HL-60 (cell line): ENCODE measurements at regions not wholly inside any gene's neighbourhood (a gene's known extent, or its start where the extent isn't known, plus 50 kb on each side); places are given as distances from the start of the nearest gene placed in this dataset.

Experiments
- GABPA ChIP-seq: IDR thresholded peaks from 2 replicates; pipeline ENCODE4 v1.6.1; 2012; ENCODE audit warnings: low read depth
- POLR2AphosphoS5 ChIP-seq: IDR thresholded peaks from 2 replicates; pipeline ENCODE4 v1.6.1; 2012; ENCODE audit warnings: low read depth
- TF ChIP-seq, protein P1 (sequence below): IDR thresholded peaks from one replicate; pipeline ENCODE4 v1.5.1; 2011; ENCODE audit warnings: low read length, control low read depth, inconsistent platforms; ENCODE audit not compliant: insufficient read depth

DNA sequence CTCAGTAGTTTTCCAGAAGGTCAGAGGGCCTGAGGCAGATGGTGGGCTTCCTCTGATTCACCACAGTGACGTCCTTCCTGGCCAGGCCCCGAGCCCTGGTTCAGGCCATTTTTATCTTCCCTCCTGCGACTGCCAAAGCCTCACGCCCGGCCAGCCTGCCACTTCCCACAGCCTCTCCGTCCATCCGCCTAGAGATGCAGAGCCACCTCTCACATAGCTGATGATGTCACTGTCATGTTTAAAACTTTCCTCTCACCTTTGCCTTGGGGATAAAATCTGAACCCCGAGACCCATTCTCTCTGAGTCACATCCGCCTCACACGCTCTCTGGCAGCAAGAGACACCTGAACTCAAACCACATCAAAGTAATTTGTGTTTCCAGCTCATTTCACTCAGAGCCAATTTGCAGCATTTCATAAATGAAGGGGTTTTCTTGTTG is 175.3 kb downstream of the QDPR start:
- TF ChIP-seq, protein P1, sequence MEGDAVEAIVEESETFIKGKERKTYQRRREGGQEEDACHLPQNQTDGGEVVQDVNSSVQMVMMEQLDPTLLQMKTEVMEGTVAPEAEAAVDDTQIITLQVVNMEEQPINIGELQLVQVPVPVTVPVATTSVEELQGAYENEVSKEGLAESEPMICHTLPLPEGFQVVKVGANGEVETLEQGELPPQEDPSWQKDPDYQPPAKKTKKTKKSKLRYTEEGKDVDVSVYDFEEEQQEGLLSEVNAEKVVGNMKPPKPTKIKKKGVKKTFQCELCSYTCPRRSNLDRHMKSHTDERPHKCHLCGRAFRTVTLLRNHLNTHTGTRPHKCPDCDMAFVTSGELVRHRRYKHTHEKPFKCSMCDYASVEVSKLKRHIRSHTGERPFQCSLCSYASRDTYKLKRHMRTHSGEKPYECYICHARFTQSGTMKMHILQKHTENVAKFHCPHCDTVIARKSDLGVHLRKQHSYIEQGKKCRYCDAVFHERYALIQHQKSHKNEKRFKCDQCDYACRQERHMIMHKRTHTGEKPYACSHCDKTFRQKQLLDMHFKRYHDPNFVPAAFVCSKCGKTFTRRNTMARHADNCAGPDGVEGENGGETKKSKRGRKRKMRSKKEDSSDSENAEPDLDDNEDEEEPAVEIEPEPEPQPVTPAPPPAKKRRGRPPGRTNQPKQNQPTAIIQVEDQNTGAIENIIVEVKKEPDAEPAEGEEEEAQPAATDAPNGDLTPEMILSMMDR, result no peak
- no peak for TF ChIP-seq GABPA
- no peak for TF ChIP-seq POLR2AphosphoS5
